ENCODE measurements at regions not wholly inside any gene's neighbourhood (a gene's known extent, or its start where the extent isn't known, plus 50 kb on each side); places are given as distances from the start of the nearest gene placed in this dataset.

- FAIRE-seq: no peak
- DNase-seq (ENCODE audit: insufficient read length, low spot score): no peak
These were observed 114.1 kb upstream of the ARGLU1 start for GRCh38 chr13:106681997-106682396.

- no peak for FAIRE-seq
- no peak for DNase-seq (ENCODE audit: insufficient read length, low spot score)
These were observed 113.6 kb upstream of the ARGLU1 start for GRCh38 chr13:106681536-106681935.

- FAIRE-seq: no peak
- DNase-seq (ENCODE audit: insufficient read length, low spot score): no peak
These were observed 113.0 kb upstream of the ARGLU1 start for GRCh38 chr13:106680796-106681472.

GRCh38 chr13:106678646-106679418 lies 110.9 kb upstream of the ARGLU1 start:
- DNase-seq (ENCODE audit: insufficient read length, low spot score) (no peak), FAIRE-seq (no peak)

GRCh38 chr13:106675311-106675710 lies 107.4 kb upstream of the ARGLU1 start:
- no peak for FAIRE-seq

GRCh38 chr13:106660746-106661625 lies 93.0 kb upstream of the ARGLU1 start:
- FAIRE-seq (no peak), DNase-seq (ENCODE audit: insufficient read length, low spot score) (no peak)

More at GRCh38 chr13:106675311-106675710, 107.4 kb upstream of the ARGLU1 start:
- DNase-seq (ENCODE audit: insufficient read length, low spot score): no peak

GRCh38 chr13:106657104-106657503 lies 89.2 kb upstream of the ARGLU1 start:
- no peak for DNase-seq (ENCODE audit: insufficient read length, low spot score)
- FAIRE-seq: no peak

GRCh38 chr13:106656186-106656585 lies 88.2 kb upstream of the ARGLU1 start:
- no peak for DNase-seq (ENCODE audit: insufficient read length, low spot score)
- no peak for FAIRE-seq

GRCh38 chr13:106651442-106651841 lies 83.5 kb upstream of the ARGLU1 start:
- DNase-seq (ENCODE audit: insufficient read length, low spot score) (no peak), FAIRE-seq (no peak)

- DNase-seq (ENCODE audit: insufficient read length, low spot score) (no peak), FAIRE-seq (no peak)
These were observed 82.8 kb upstream of the ARGLU1 start for GRCh38 chr13:106650690-106651205.

GRCh38 chr13:106649495-106649894 lies 81.6 kb upstream of the ARGLU1 start:
- FAIRE-seq (no peak), DNase-seq (ENCODE audit: insufficient read length, low spot score) (no peak)

- DNase-seq (ENCODE audit: insufficient read length, low spot score) (no peak), FAIRE-seq (no peak)
These were observed 72.6 kb upstream of the ARGLU1 start for GRCh38 chr13:106640515-106640914.

- FAIRE-seq: no peak
- DNase-seq (ENCODE audit: insufficient read length, low spot score): no peak
These were observed 69.6 kb upstream of the ARGLU1 start for GRCh38 chr13:106637519-106637918.

- FAIRE-seq (no peak), DNase-seq (ENCODE audit: insufficient read length, low spot score) (no peak)
These were observed 68.6 kb upstream of the ARGLU1 start for GRCh38 chr13:106636492-106636891.

- FAIRE-seq: no peak
These were observed 67.7 kb upstream of the ARGLU1 start for GRCh38 chr13:106635616-106636015.

GRCh38 chr13:106633321-106633720 lies 65.4 kb upstream of the ARGLU1 start:
- FAIRE-seq: no peak
- no peak for DNase-seq (ENCODE audit: insufficient read length, low spot score)

More at GRCh38 chr13:106635616-106636015, 67.7 kb upstream of the ARGLU1 start:
- no peak for DNase-seq (ENCODE audit: insufficient read length, low spot score)

GRCh38 chr13:106630650-106631049 lies 62.7 kb upstream of the ARGLU1 start:
- FAIRE-seq (no peak), DNase-seq (ENCODE audit: insufficient read length, low spot score) (no peak)

GRCh38 chr13:106630162-106630561 lies 62.2 kb upstream of the ARGLU1 start:
- DNase-seq (ENCODE audit: insufficient read length, low spot score): no peak
- no peak for FAIRE-seq

- DNase-seq (ENCODE audit: insufficient read length, low spot score) (no peak), FAIRE-seq (no peak)
These were observed 61.2 kb upstream of the ARGLU1 start for GRCh38 chr13:106628936-106629659.

- DNase-seq (ENCODE audit: insufficient read length, low spot score): no peak
These were observed 58.5 kb upstream of the ARGLU1 start for GRCh38 chr13:106626473-106626872.

More at GRCh38 chr13:106626473-106626872, 58.5 kb upstream of the ARGLU1 start:
- no peak for FAIRE-seq
